ENCODE measurements at regions not wholly inside any gene's neighbourhood (a gene's known extent, or its start where the extent isn't known, plus 50 kb on each side); places are given as distances from the start of the nearest gene placed in this dataset. TPM values are rescaled to one million over a fixed set of nuclear protein-coding genes. Genes with fewer than 3 reads are reported as not detected.

DNA sequence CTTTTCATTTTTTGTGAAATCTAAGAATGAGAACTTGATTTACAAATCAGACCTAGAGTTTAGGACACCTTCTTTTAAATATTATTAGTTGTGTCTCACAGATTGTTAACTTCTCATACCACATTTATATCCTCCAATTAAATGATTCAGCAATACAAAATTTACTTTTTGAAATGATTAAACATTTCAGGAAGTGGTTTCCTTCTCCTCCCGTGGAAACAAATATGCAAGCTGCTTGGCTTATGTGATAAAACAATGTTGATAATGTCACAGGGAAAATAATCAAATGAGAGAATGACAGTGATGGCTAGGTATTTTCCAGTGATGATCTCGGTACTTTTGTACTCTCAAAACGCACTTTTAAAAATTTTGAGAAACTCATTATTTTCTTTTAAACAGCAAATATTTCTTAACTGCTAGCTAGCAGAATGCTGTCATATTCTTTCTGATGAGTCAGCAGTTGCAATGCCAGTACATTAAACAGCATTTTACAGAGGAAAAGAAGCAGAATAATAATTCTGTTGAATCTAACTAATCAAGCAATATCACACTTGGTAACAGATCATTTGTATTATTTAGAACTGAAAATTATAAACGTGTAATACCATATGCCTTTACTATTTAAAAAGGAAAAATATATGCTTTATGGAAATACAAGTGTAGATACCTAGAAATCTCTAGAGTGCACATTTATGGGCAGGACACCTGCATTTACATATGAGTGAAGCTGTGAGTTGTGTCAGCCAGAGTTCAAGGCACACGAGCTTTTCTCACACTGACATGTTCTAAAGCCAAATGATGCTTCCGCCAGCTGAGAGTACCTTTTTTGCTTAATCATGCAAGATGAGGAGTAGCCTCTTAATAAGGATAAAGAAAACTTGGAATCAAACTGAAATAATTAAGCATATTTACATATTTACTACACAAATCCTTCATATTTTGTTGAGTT, 53.6 kb upstream of the CDH18 start:
- Histone ChIP-seq H2AFZ (replicated peaks) (no peak overlapping the region), H3K9me3 (ENCODE audit: low read depth) (no peaks in the 10 kb centered on the region), H3K4me2 (no peak overlapping the region), H3F3A (ENCODE audit: low read depth) (no peaks in the 10 kb centered on the region), H3K9ac (no peak overlapping the region), H3K36me3 (no peaks in the 10 kb centered on the region), H3K27me3 (no peaks in the 10 kb centered on the region), H4K20me1 (ENCODE audit: low read depth) (no peaks in the 10 kb centered on the region), H3K27ac (no peak overlapping the region), H3K79me2 (ENCODE audit: low read depth) (no peaks in the 10 kb centered on the region), H3K4me1 (no peaks in the 10 kb centered on the region), H3K4me3 (no peak overlapping the region)
- Mint-ChIP-seq H3K4me1 (no peaks in the 10 kb centered on the region), H3K27me3 (ENCODE audit: insufficient read depth, low read depth) (peaks cover 3% of the 10 kb centered on the region), H3K27ac (no peak overlapping the region), H3K36me3 (peaks cover 2% of the 10 kb centered on the region), H3K9me3 (peaks cover 20% of the 10 kb centered on the region), H3K4me3 (no peak overlapping the region)
- DNase-seq (ENCODE audit: low spot score), result no peak
- no peak for TF ChIP-seq EZH2 (IDR thresholded peaks at IDR 0.05)
- TF ChIP-seq CTCF (IDR thresholded peaks at IDR 0.05), result no peak
- TF ChIP-seq EZH2phosphoT487 (IDR thresholded peaks at IDR 0.05), result no peak

- no peaks in the 10 kb centered on the region for H3K36me3 ChIP-seq
- Mint-ChIP-seq H3K4me3 (no peak overlapping the region), H3K9me3 (peaks cover 20% of the 10 kb centered on the region), H3K4me1 (no peaks in the 10 kb centered on the region), H3K27me3 (ENCODE audit: insufficient read depth, low read depth) (peaks cover 3% of the 10 kb centered on the region), H3K27ac (no peak overlapping the region), H3K36me3 (peaks cover 2% of the 10 kb centered on the region)
- H3K79me2 ChIP-seq (ENCODE audit: low read depth), result no peaks in the 10 kb centered on the region
- H3K4me3 ChIP-seq, result no peak overlapping the region
- no peaks in the 10 kb centered on the region for H3K9me3 ChIP-seq (ENCODE audit: low read depth)
- H4K20me1 ChIP-seq (ENCODE audit: low read depth), result no peaks in the 10 kb centered on the region
- H3K4me2 ChIP-seq, result no peak overlapping the region
- TF ChIP-seq CTCF (IDR thresholded peaks at IDR 0.05) (no peak), EZH2phosphoT487 (IDR thresholded peaks at IDR 0.05) (no peak), EZH2 (IDR thresholded peaks at IDR 0.05) (no peak)
- H2AFZ ChIP-seq (replicated peaks), result no peak overlapping the region
- H3K27me3 ChIP-seq, result no peaks in the 10 kb centered on the region
- no peaks in the 10 kb centered on the region for H3F3A ChIP-seq (ENCODE audit: low read depth)
- H3K27ac ChIP-seq, result no peak overlapping the region
- no peak for DNase-seq (ENCODE audit: low spot score)
- H3K4me1 ChIP-seq, result no peaks in the 10 kb centered on the region
- no peak overlapping the region for H3K9ac ChIP-seq
Measured at GRCh38 chr5:20040901-20041300, 52.9 kb upstream of the CDH18 start.

Small RNAs in the stretch of these regions (small RNA-seq; reads per million reads assigned to genes)
- not detected for gene AC093303.1
